ENCODE measurements at regions not wholly inside any gene's neighbourhood (a gene's known extent, or its start where the extent isn't known, plus 50 kb on each side); places are given as distances from the start of the nearest gene placed in this dataset.

DNA sequence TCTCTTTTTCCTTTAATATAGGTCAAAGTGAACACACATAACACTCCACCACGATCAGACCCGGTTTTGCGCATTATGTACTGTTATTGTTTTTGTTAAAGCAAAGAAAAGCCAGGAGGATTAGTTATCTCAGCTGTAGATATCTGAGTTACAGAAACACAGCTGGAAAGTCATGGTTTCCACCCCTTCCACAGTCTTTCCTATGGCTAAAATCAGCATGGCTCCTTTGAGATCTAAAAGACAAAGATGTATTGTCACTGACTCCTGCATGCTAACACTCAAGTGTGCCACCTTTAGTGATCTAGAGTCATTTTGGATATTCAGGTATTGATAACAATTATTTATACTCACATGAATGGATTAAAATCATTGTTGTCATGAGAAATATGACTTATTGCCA is 260.0 kb downstream of the FIGN start:
- Mint-ChIP-seq H3K9me3 (ENCODE audit: low read depth) (peaks cover 3% of the 10 kb centered on the region), H3K36me3 (ENCODE audit: low read depth) (no peaks in the 10 kb centered on the region), H3K27ac (no peak overlapping the region), H3K4me1 (no peaks in the 10 kb centered on the region), H3K27me3 (no peaks in the 10 kb centered on the region), H3K4me3 (no peak overlapping the region)
- CTCF ChIA-PET: no interaction called here
- intact Hi-C loops (cut with DNase I, micrococcal nuclease): no loop called here
- POLR2A ChIA-PET: no interaction called here
- DNase-seq (no peak), ATAC-seq (no peak)

DNA sequence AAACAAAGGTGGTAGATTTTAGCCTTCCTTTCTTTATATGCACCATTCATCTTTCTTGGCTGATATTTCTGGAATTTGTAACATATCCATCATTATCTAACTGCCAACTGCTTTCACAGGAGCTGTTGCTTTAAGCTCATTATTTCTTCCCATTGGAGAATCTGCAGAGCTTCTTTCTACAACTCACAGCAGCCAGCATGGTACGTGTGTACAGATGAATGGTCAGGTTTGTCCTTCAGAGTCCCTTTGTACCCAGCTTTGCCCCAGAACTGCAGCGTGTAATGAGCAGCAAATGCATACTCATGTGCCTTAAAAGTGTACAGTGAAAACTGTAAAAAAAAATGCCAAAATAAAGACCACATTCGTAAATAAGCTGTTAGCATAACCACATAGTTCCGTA is 260.9 kb downstream of the FIGN start:
- H3K9me3 Mint-ChIP-seq (ENCODE audit: low read depth): peaks cover 3% of the 10 kb centered on the region
- ATAC-seq: no peak
- H3K4me3 Mint-ChIP-seq: no peak overlapping the region

DNA sequence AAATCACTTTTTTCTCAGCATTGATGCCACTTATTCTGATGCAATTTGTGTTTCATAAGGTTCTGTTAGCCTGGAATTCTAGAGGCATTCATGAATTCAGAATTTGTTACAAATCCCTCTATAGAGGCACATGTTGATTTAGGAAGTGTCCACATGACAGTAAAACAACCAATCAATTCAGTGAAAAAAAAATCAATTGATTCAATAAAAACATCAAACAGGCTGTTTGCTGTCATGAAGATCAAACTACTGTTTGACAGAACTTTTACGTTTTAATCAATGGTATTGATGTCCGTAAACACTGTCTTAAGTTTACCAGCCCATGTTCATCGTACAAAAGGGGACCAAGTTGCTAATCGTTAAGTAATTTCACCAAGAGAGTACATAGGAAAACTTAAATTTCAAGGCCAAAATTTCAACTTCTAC is 261.5 kb downstream of the FIGN start:
- Mint-ChIP-seq H3K27ac (no peak overlapping the region), H3K27me3 (no peaks in the 10 kb centered on the region), H3K4me1 (no peaks in the 10 kb centered on the region), H3K4me3 (no peak overlapping the region), H3K9me3 (ENCODE audit: low read depth) (peaks cover 3% of the 10 kb centered on the region), H3K36me3 (ENCODE audit: low read depth) (no peaks in the 10 kb centered on the region)
- ATAC-seq (no peak), DNase-seq (no peak)
- POLR2A ChIA-PET: no interaction called here
- intact Hi-C loops (cut with DNase I, micrococcal nuclease): no loop called here
- CTCF ChIA-PET: no interaction called here

More for the DNA sequence above, 260.9 kb downstream of the FIGN start:
- no peaks in the 10 kb centered on the region for H3K4me1 Mint-ChIP-seq
- CTCF ChIA-PET: no interaction called here
- H3K27ac Mint-ChIP-seq: no peak overlapping the region
- DNase-seq: no peak
- H3K27me3 Mint-ChIP-seq: no peaks in the 10 kb centered on the region
- POLR2A ChIA-PET: no interaction called here
- no peaks in the 10 kb centered on the region for H3K36me3 Mint-ChIP-seq (ENCODE audit: low read depth)
- intact Hi-C loops (cut with DNase I, micrococcal nuclease): no loop called here

DNA sequence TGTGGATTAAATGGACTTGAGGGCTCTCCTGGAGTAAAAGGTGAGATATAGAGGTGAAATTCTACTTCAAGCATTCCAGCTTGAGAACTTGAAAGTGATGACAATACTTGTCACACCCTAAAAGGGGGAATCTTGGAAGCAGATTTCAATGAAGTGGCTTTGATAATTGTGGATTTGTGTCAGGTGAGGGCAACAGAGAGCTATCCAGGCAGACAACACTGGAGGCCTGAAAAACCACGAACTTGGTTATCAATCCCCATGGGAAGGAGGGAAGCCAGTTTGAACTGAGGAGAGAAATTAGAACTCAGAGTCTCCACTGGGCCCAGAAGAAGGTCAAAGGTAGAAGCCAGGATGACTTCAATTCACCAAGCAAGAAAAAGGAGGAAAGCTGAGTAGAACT is 263.9 kb downstream of the FIGN start:
- Mint-ChIP-seq H3K4me1 (no peaks in the 10 kb centered on the region), H3K36me3 (ENCODE audit: low read depth) (no peaks in the 10 kb centered on the region), H3K27ac (no peak overlapping the region), H3K27me3 (no peaks in the 10 kb centered on the region), H3K4me3 (no peak overlapping the region), H3K9me3 (ENCODE audit: low read depth) (peaks cover 3% of the 10 kb centered on the region)
- ChIA-PET POLR2A (no interaction called here), CTCF (interaction anchor here (1.6 kb wide), 1 partner anchor 10 kb away, joined by 5 read pairs; no protein-coding TSS in a partner anchor)
- no peak for DNase-seq
- no peak for ATAC-seq
- intact Hi-C loops (cut with DNase I, micrococcal nuclease): no loop called here

DNA sequence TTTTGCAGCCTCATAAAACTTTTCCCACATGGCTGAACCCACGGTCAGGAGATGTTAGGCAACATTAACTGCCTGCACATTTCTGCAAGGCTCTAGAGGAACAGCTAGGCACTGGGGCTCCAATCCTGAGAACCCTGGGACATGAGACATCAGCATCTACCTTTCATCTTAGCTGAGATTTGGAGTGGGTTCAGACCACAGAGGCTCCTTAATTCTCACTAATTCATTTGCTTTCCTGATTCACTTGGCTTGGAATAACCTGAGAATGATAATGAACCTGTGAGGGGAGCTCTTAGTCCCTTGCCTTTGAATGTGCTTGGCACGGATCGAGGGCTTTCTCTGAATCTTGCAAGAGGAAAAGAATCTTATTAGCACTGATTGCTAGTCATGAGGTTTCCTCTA is 266.2 kb downstream of the FIGN start:
- Mint-ChIP-seq H3K9me3 (ENCODE audit: low read depth) (peaks cover 3% of the 10 kb centered on the region), H3K27me3 (no peaks in the 10 kb centered on the region), H3K4me3 (no peak overlapping the region), H3K4me1 (no peaks in the 10 kb centered on the region), H3K27ac (no peak overlapping the region), H3K36me3 (ENCODE audit: low read depth) (no peaks in the 10 kb centered on the region)
- POLR2A ChIA-PET: no interaction called here
- no peak for ATAC-seq
- CTCF ChIA-PET: no interaction called here
- intact Hi-C loops (cut with DNase I, micrococcal nuclease): no loop called here
- no peak for DNase-seq

GRCh38 chr2:163467251-163467630 is 268.6 kb downstream of the FIGN start:
- no peak overlapping the region for H3K27ac Mint-ChIP-seq
- intact Hi-C loops (cut with DNase I, micrococcal nuclease): no loop called here
- H3K36me3 Mint-ChIP-seq (ENCODE audit: low read depth): no peaks in the 10 kb centered on the region
- H3K9me3 Mint-ChIP-seq (ENCODE audit: low read depth): no peaks in the 10 kb centered on the region
- no peak for DNase-seq
- no peak for ATAC-seq
- H3K4me1 Mint-ChIP-seq: no peaks in the 10 kb centered on the region
- no peak overlapping the region for H3K4me3 Mint-ChIP-seq
- ChIA-PET POLR2A (no interaction called here), CTCF (no interaction called here)
- no peaks in the 10 kb centered on the region for H3K27me3 Mint-ChIP-seq

- no peaks in the 10 kb centered on the region for H3K27me3 Mint-ChIP-seq
- POLR2A ChIA-PET: no interaction called here
- CTCF ChIA-PET: no interaction called here
- H3K4me3 Mint-ChIP-seq: no peak overlapping the region
- no peaks in the 10 kb centered on the region for H3K4me1 Mint-ChIP-seq
- H3K9me3 Mint-ChIP-seq (ENCODE audit: low read depth): no peaks in the 10 kb centered on the region
- intact Hi-C loops (cut with DNase I, micrococcal nuclease): no loop called here
- ATAC-seq (no peak), DNase-seq (no peak)
- H3K27ac Mint-ChIP-seq: no peak overlapping the region
- no peaks in the 10 kb centered on the region for H3K36me3 Mint-ChIP-seq (ENCODE audit: low read depth)
Measured at GRCh38 chr2:163466331-163467250, 269.2 kb downstream of the FIGN start.

GRCh38 chr2:163465440-163465839 is 270.4 kb downstream of the FIGN start:
- H3K27me3 Mint-ChIP-seq: no peaks in the 10 kb centered on the region
- no peaks in the 10 kb centered on the region for H3K9me3 Mint-ChIP-seq (ENCODE audit: low read depth)
- no peak for ATAC-seq
- POLR2A ChIA-PET: no interaction called here
- intact Hi-C loops (cut with DNase I, micrococcal nuclease): no loop called here
- H3K4me3 Mint-ChIP-seq: no peak overlapping the region
- no peak for DNase-seq
- no peaks in the 10 kb centered on the region for H3K36me3 Mint-ChIP-seq (ENCODE audit: low read depth)
- H3K4me1 Mint-ChIP-seq: no peaks in the 10 kb centered on the region
- no peak overlapping the region for H3K27ac Mint-ChIP-seq
- CTCF ChIA-PET: interaction anchor here (0.6 to 1.1 kb wide), 2 partner anchors 9 to 875 kb away, joined by 3 read pairs; no protein-coding TSS in a partner anchor

- intact Hi-C loops (cut with DNase I, micrococcal nuclease): no loop called here
- H3K36me3 Mint-ChIP-seq (ENCODE audit: low read depth): no peaks in the 10 kb centered on the region
- H3K27ac Mint-ChIP-seq: no peak overlapping the region
- H3K4me3 Mint-ChIP-seq: no peak overlapping the region
- H3K27me3 Mint-ChIP-seq: no peaks in the 10 kb centered on the region
- ChIA-PET POLR2A (no interaction called here), CTCF (no interaction called here)
- no peaks in the 10 kb centered on the region for H3K4me1 Mint-ChIP-seq
- H3K9me3 Mint-ChIP-seq (ENCODE audit: low read depth): no peaks in the 10 kb centered on the region
- no peak for ATAC-seq
- DNase-seq: no peak
Measured at GRCh38 chr2:163463411-163463810, 272.4 kb downstream of the FIGN start.

DNA sequence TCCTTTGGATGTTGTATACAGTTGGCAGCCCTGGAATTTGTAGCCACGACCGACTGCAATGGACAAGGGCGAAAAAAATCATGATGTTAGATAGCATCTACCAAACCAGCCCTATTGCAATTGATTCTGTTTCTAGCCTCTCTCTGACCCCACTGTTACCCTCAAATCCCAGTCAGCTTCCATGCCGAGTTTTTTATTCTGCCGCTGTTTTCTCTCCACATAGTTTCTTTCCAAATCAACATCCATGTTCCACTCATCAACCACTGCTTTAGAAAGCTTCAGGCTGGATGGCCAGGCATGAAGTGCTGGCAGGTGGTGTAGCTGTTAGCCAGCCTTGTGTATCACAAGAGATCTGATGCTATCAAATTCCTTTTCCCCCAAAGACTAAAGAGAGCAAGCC is 272.8 kb downstream of the FIGN start:
- Mint-ChIP-seq H3K36me3 (ENCODE audit: low read depth) (no peaks in the 10 kb centered on the region), H3K4me1 (no peaks in the 10 kb centered on the region), H3K9me3 (ENCODE audit: low read depth) (no peaks in the 10 kb centered on the region), H3K27me3 (no peaks in the 10 kb centered on the region), H3K4me3 (no peak overlapping the region), H3K27ac (no peak overlapping the region)
- POLR2A ChIA-PET: no interaction called here
- intact Hi-C loops (cut with DNase I, micrococcal nuclease): no loop called here
- no peak for DNase-seq
- ATAC-seq: no peak
- CTCF ChIA-PET: no interaction called here

DNA sequence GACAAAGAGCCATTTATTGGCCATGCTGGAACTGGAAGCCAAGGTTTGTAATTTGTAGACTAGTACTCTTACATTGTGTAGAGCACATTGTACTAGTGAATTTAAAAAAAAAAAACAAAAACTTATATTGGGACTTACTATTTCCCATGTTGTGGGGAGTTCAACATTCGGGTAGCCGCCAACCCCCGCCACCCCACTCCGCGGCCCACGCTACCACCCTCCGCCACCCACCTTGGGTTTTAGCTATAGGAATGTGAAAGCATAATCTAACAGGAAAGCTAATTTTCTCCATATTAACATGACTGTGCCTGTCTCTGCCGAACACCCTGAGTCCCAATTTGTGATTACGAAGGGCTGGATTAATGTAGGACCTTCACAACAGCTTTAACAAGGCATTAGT is 275.8 kb downstream of the FIGN start:
- peaks cover 2% of the 10 kb centered on the region for H3K9me3 Mint-ChIP-seq (ENCODE audit: low read depth)
- CTCF ChIA-PET: no interaction called here
- intact Hi-C loops (cut with DNase I, micrococcal nuclease): no loop called here

DNA sequence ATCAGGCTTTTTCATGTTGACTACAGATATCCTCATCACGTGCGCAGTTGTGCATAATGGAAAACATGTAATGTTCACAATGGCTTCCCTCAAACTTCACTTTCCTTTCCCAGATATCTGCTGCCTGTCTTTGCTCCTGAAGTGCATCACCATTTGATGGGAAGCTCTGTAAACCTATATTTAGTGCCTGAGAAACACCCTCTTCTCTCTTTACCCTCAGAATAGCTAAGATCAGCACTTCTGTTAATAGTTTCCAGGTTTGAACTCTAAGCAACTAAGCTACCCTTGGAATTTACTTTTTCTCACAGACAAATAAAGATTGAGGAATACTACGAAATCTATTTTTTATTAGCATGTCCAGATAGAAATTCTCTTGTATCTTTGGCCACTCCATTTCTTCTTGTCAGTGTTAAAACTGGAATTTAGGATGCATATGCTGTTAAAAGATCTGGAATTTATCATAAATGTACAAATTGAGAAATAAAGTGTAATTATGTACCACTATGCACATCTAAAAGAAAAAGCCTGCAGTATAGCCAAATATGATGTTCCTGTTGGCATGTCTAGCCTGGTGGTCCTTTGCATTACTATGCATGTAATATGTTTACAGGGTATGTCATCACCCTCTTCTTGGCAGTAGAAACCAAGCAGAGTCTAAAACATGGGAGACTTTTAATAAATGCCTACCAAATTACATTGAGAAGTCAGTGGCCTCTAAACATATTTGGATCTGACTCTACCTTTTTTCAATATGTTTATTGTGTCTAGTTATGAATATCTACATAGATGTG is 278.7 kb downstream of the FIGN start:
- Mint-ChIP-seq H3K4me1 (no peaks in the 10 kb centered on the region), H3K36me3 (ENCODE audit: low read depth) (no peaks in the 10 kb centered on the region), H3K9me3 (ENCODE audit: low read depth) (peaks cover 2% of the 10 kb centered on the region), H3K27ac (no peak overlapping the region), H3K27me3 (no peaks in the 10 kb centered on the region), H3K4me3 (no peak overlapping the region)
- ATAC-seq (no peak), DNase-seq (no peak)
- intact Hi-C loops (cut with DNase I, micrococcal nuclease): no loop called here
- POLR2A ChIA-PET: no interaction called here
- CTCF ChIA-PET: interaction anchor here (1.6 kb wide), 1 partner anchor 8 kb away, joined by 3 read pairs; no protein-coding TSS in a partner anchor

More for the DNA sequence above, 275.8 kb downstream of the FIGN start:
- no peak overlapping the region for H3K27ac Mint-ChIP-seq
- no peaks in the 10 kb centered on the region for H3K36me3 Mint-ChIP-seq (ENCODE audit: low read depth)
- POLR2A ChIA-PET: no interaction called here
- ATAC-seq (no peak), DNase-seq (no peak)
- no peaks in the 10 kb centered on the region for H3K4me1 Mint-ChIP-seq
- H3K27me3 Mint-ChIP-seq: no peaks in the 10 kb centered on the region
- no peak overlapping the region for H3K4me3 Mint-ChIP-seq
